NT2/D1 (cell line): ENCODE measurements at regions not wholly inside any gene's neighbourhood (a gene's known extent, or its start where the extent isn't known, plus 50 kb on each side); places are given as distances from the start of the nearest gene placed in this dataset.

Source experiments
- SUZ12 ChIP-seq: IDR thresholded peaks from 2 replicates; pipeline ENCODE4 v1.6.1; 2011; ENCODE audit not compliant: insufficient read length, insufficient read depth; ENCODE audit errors: extremely low read depth
- YY1 ChIP-seq: IDR thresholded peaks from 2 replicates; pipeline ENCODE4 v1.6.1; 2011; ENCODE audit not compliant: insufficient read length, insufficient read depth
- ZNF274 ChIP-seq: IDR thresholded peaks from 2 replicates; pipeline ENCODE4 v1.6.1; 2011; ENCODE audit warnings: mild to moderate bottlenecking, low read depth, low read length

GRCh38 chr3:74049444-74049843, 424.7 kb upstream of the PDZRN3 start:
- TF ChIP-seq YY1, result no peak
- no peak for TF ChIP-seq ZNF274
- no peak for TF ChIP-seq SUZ12
